GM23248 (cell line): ENCODE measurements at regions not wholly inside any gene's neighbourhood (a gene's known extent, or its start where the extent isn't known, plus 50 kb on each side); places are given as distances from the start of the nearest gene placed in this dataset.

Experiments used
- DNase-seq: peaks from one replicate; pipeline ENCODE4 v3.0.0-alpha.2; 2015
- H2AFZ ChIP-seq: fragments of 200-600 bp; sonication (generic); 2 replicates; pipeline ENCODE4 v1.6.1; 2016; ENCODE audit warnings: antibody characterized with exemption
- H3F3A ChIP-seq: fragments of 200-600 bp; sonication (generic); 2 replicates; pipeline ENCODE4 v1.6.1; 2016; ENCODE audit warnings: mild to moderate bottlenecking, antibody characterized with exemption, mixed run types; ENCODE audit not compliant: insufficient read depth
- H3K27ac ChIP-seq: fragments of 200-600 bp; sonication (generic); 2 replicates; pipeline ENCODE4 v1.5.1; 2016; ENCODE audit warnings: mild to moderate bottlenecking
- H3K27me3 ChIP-seq: fragments of 200-600 bp; sonication (generic); replicated peaks from 2 replicates; pipeline ENCODE4 v1.6.1; 2016; ENCODE audit warnings: mild to moderate bottlenecking; ENCODE audit not compliant: insufficient read depth
- H3K36me3 ChIP-seq: fragments of 200-600 bp; sonication (generic); 2 replicates; pipeline ENCODE4 v1.6.1; 2016; ENCODE audit warnings: low read depth, mild to moderate bottlenecking
- H3K4me1 ChIP-seq: fragments of 200-600 bp; sonication (generic); 2 replicates; pipeline ENCODE4 v1.6.1; 2016; ENCODE audit warnings: mild to moderate bottlenecking; ENCODE audit not compliant: insufficient read depth
- H3K4me2 ChIP-seq: fragments of 200-600 bp; sonication (generic); one replicate; pipeline ENCODE4 v1.6.1; 2016; ENCODE audit warnings: mild to moderate bottlenecking; ENCODE audit not compliant: unreplicated experiment
- H3K4me3 ChIP-seq: fragments of 200-600 bp; sonication (generic); 2 replicates; pipeline ENCODE4 v1.5.1; 2016; ENCODE audit warnings: mild to moderate bottlenecking
- H3K79me2 ChIP-seq: fragments of 200-600 bp; sonication (generic); 2 replicates; pipeline ENCODE4 v1.6.1; 2016; ENCODE audit warnings: mild to moderate bottlenecking; ENCODE audit not compliant: insufficient read depth
- H3K9ac ChIP-seq: fragments of 200-600 bp; sonication (generic); 2 replicates; pipeline ENCODE4 v1.6.1; 2016; ENCODE audit warnings: mild to moderate bottlenecking
- H3K9me2 ChIP-seq: fragments of 200-600 bp; sonication (generic); 2 replicates; pipeline ENCODE4 v1.6.1; 2016; ENCODE audit warnings: mixed run types, mild to moderate bottlenecking, moderate library complexity; ENCODE audit not compliant: insufficient read depth
- H3K9me3 ChIP-seq: fragments of 200-600 bp; sonication (generic); one replicate; pipeline ENCODE4 v1.6.1; 2017; ENCODE audit warnings: low read depth
- H4K20me1 ChIP-seq: fragments of 200-600 bp; sonication (generic); 2 replicates; pipeline ENCODE4 v1.6.0; 2016; ENCODE audit not compliant: insufficient read depth
- EZH2 ChIP-seq: fragments of 200-600 bp; sonication (generic); IDR thresholded peaks from 2 replicates; pipeline ENCODE4 v1.6.1; 2018; ENCODE audit warnings: antibody characterized with exemption, mild to moderate bottlenecking; ENCODE audit not compliant: insufficient read depth, poor library complexity, severe bottlenecking
- EZH2phosphoT487 ChIP-seq: fragments of 200-600 bp; sonication (generic); IDR thresholded peaks from 2 replicates; pipeline ENCODE4 v1.6.1; 2018; ENCODE audit warnings: antibody characterized with exemption, moderate library complexity, mild to moderate bottlenecking, low read depth; ENCODE audit not compliant: insufficient read depth
- whole genome bisulfite sequencing, 2 experiments: methylation state at CpG; one replicate each; pipeline ENCODE4 v1.1.6; 2015 to 2017; ENCODE audit warnings: low lambda C conversion rate in 2 of 2, low coverage in 1 of 2; ENCODE audit errors: missing lambda C conversion rate in 2 of 2; 5-methylcytosine and 5-hydroxymethylcytosine counted together
- in situ Hi-C: fragments of 300-500 bp; cut with MboI; formaldehyde crosslinking; loops from 2 replicates; pipeline ENCODE4 v1.15.0; 2020

DNA sequence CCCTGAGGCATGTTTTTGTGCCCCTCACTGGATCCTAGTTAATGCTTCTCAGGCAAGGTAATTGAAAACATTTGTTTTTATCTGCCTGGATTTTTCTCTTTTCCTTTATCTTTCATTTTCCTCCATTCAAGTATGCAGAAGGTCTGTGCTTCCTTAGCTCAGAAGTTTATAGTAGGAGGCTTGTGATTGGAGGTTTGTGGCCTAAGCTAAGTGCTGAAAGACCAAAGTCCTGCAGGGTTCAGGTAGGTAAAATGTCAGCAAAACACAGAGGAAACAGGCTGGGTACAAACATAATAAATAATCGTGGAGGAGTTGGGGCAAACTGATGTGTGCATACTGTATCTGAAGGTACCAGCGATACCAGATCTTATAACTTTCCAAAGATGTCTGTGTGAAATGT, 230.9 kb upstream of the KLF4 start:
- WGBS, 2 experiments, result 81 to 87% methylated on average over 2 of the region's 2 CpGs
- H2AFZ ChIP-seq, result no peak overlapping the region
- no peak overlapping the region for H3K27ac ChIP-seq
- no peaks in the 10 kb centered on the region for H3K9me2 ChIP-seq
- H3F3A ChIP-seq, result no peaks in the 10 kb centered on the region
- no peaks in the 10 kb centered on the region for H4K20me1 ChIP-seq
- in situ Hi-C loops, result no loop called here
- H3K4me2 ChIP-seq, result no peak overlapping the region
- H3K4me1 ChIP-seq, result no peaks in the 10 kb centered on the region
- TF ChIP-seq EZH2phosphoT487, result no peak
- no peak for TF ChIP-seq EZH2
- H3K79me2 ChIP-seq, result no peaks in the 10 kb centered on the region
- no peak for DNase-seq
- H3K4me3 ChIP-seq, result no peak overlapping the region
- H3K27me3 ChIP-seq, result no peaks in the 10 kb centered on the region
- no peaks in the 10 kb centered on the region for H3K9me3 ChIP-seq
- no peaks in the 10 kb centered on the region for H3K36me3 ChIP-seq
- no peak overlapping the region for H3K9ac ChIP-seq

DNA sequence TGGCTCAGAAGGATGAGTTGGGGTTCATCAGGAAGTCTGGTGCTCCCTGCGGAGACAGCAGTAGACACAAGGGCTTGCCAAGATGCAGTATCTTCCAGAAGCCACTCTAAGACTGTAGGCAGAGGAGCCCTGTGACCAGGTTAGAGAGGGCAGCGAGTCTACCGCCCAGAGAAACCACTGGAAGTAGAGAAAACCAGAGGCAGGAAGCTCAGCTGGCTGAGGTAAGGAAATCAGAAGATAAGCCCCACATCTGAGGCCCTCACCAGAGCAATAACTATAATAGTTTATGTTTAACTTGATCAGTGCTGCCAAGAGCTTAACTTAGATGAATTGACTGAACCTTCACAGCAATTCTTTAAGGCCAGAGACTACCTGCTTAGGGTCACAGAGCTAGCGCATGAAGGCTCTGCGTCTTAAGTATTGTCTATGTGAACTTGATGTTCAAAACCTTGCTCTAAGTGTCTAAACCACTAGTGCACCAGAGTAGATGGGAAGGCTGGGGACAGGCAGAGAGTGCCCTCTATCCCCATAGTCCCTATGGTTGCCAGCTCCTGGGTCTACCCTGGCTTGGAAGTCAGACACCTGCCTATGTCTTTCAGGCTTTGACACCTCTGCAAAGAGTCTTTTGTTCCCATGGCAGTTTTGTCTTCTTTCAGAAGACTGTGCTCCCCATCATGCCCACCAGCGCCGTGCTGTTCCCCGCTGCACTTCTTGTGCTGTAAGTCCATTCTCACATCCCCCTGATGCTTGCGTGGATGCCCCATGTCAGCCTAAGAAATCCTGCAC, 228.2 kb upstream of the KLF4 start:
- no peak for TF ChIP-seq EZH2phosphoT487
- TF ChIP-seq EZH2, result no peak
- Histone ChIP-seq H3F3A (no peaks in the 10 kb centered on the region), H3K4me1 (no peaks in the 10 kb centered on the region), H3K9me3 (no peaks in the 10 kb centered on the region), H4K20me1 (no peaks in the 10 kb centered on the region), H3K4me3 (no peak overlapping the region), H3K27me3 (no peaks in the 10 kb centered on the region), H3K9ac (no peak overlapping the region), H3K79me2 (no peaks in the 10 kb centered on the region), H3K9me2 (no peaks in the 10 kb centered on the region), H3K27ac (no peak overlapping the region), H3K4me2 (no peak overlapping the region), H2AFZ (no peak overlapping the region), H3K36me3 (no peaks in the 10 kb centered on the region)
- DNase-seq, result no peak
- in situ Hi-C loops, result no loop called here
- WGBS, 2 experiments, result 96% methylated on average over 9 of the region's 9 CpGs

- Histone ChIP-seq H3K4me3 (no peak overlapping the region), H3K79me2 (no peaks in the 10 kb centered on the region), H3K36me3 (no peaks in the 10 kb centered on the region), H4K20me1 (no peaks in the 10 kb centered on the region), H3K4me1 (peaks cover 18% of the 10 kb centered on the region), H3K9ac (no peak overlapping the region), H3K9me2 (no peaks in the 10 kb centered on the region), H3F3A (peaks cover 18% of the 10 kb centered on the region), H3K27ac (no peak overlapping the region), H3K4me2 (no peak overlapping the region), H3K27me3 (no peaks in the 10 kb centered on the region), H3K9me3 (no peaks in the 10 kb centered on the region), H2AFZ (no peak overlapping the region)
- WGBS, 2 experiments, result 68 to 78% methylated on average over 4 of the region's 4 CpGs
- TF ChIP-seq EZH2, result no peak
- no peak for TF ChIP-seq EZH2phosphoT487
- DNase-seq, result no peak
- in situ Hi-C loops, result no loop called here
These were observed 226.2 kb upstream of the KLF4 start for GRCh38 chr9:107715740-107716139.

GRCh38 chr9:107713470-107713869, 223.9 kb upstream of the KLF4 start:
- H3K4me3 ChIP-seq, result no peak overlapping the region
- no peak overlapping the region for H2AFZ ChIP-seq
- no peak overlapping the region for H3K27ac ChIP-seq
- WGBS, 2 experiments, result 87 to 94% methylated on average over 2 to 4 of the region's 4 CpGs
- in situ Hi-C loops, result no loop called here
- H3K9me3 ChIP-seq, result no peaks in the 10 kb centered on the region
- H3K27me3 ChIP-seq, result no peaks in the 10 kb centered on the region
- no peaks in the 10 kb centered on the region for H3K36me3 ChIP-seq
- H3K79me2 ChIP-seq, result no peaks in the 10 kb centered on the region
- no peak overlapping the region for H3K9ac ChIP-seq
- peaks cover 27% of the 10 kb centered on the region for H3F3A ChIP-seq
- no peaks in the 10 kb centered on the region for H4K20me1 ChIP-seq
- no peaks in the 10 kb centered on the region for H3K9me2 ChIP-seq
- no peak for DNase-seq
- H3K4me1 ChIP-seq, result peaks cover 19% of the 10 kb centered on the region
- H3K4me2 ChIP-seq, result no peak overlapping the region
- TF ChIP-seq EZH2phosphoT487, result no peak
- TF ChIP-seq EZH2, result no peak

DNA sequence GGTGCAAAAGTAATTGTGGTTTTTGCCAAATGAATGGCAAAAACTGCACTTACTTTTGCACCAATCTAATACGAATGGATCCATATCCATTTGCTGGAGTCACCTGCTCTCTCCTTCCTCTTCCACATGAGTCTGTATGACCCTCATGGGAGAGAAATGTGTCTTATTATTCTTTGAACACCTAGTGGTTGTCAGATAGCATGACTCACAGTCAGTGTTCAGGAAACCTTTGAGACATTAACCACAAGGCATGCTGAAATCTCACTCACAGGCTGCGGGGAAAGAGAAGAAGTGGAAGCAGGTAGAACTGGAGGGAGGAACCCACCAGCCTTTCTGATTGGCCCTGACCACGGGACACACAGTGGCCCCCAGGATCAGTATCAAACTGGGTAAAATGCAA, 222.8 kb upstream of the KLF4 start:
- H3K4me2 ChIP-seq, result no peak overlapping the region
- in situ Hi-C loops, result no loop called here
- TF ChIP-seq EZH2phosphoT487 (no peak), EZH2 (no peak)

More for the DNA sequence above, 222.8 kb upstream of the KLF4 start:
- Histone ChIP-seq H4K20me1 (no peaks in the 10 kb centered on the region), H3K4me3 (no peak overlapping the region), H3K79me2 (no peaks in the 10 kb centered on the region), H3K4me1 (peaks cover 28% of the 10 kb centered on the region), H3K27me3 (no peaks in the 10 kb centered on the region), H3K9me2 (no peaks in the 10 kb centered on the region), H3K9me3 (no peaks in the 10 kb centered on the region), H2AFZ (no peak overlapping the region), H3K27ac (no peak overlapping the region), H3F3A (peaks cover 36% of the 10 kb centered on the region), H3K9ac (no peak overlapping the region), H3K36me3 (no peaks in the 10 kb centered on the region)
- peak; percentile 70 for DNase-seq
- 74 to 77% methylated on average over 3 of the region's 3 CpGs for WGBS, 2 experiments
